A549 (cell line): ENCODE measurements at regions not wholly inside any gene's neighbourhood (a gene's known extent, or its start where the extent isn't known, plus 50 kb on each side); places are given as distances from the start of the nearest gene placed in this dataset.

Source experiments
- CEBPB ChIP-seq, 2 experiments: fragments of >200 bp in 1 of 2; sonication (Bioruptor Twin) in 1 of 2; formaldehyde crosslinking in 1 of 2; IDR thresholded peaks; 2 replicates each; pipeline ENCODE4 v1.6.1; 2012 to 2016
- CHD2 ChIP-seq: fragments of 150-350 bp; IDR thresholded peaks from 2 replicates; pipeline ENCODE4 v1.6.1; 2014; ENCODE audit warnings: low read length; ENCODE audit not compliant: partially characterized antibody
- CTCF ChIP-seq: fragments of >200 bp; sonication (Bioruptor Twin); formaldehyde crosslinking; IDR thresholded peaks from 3 replicates; pipeline ENCODE4 v1.5.1; 2016
- HDAC2 ChIP-seq: fragments of 200-600 bp; sonication (generic); IDR thresholded peaks from 2 replicates; pipeline ENCODE4 v1.6.1; 2016
- KDM1A ChIP-seq: fragments of 200-600 bp; sonication (generic); IDR thresholded peaks from 2 replicates; pipeline ENCODE4 v1.6.1; 2016; ENCODE audit warnings: low read depth, mild to moderate bottlenecking
- POLR2A ChIP-seq: IDR thresholded peaks from 2 replicates; pipeline ENCODE4 v1.6.1; 2012; ENCODE audit warnings: mild to moderate bottlenecking, low read length
- RAD21 ChIP-seq, 2 experiments: fragments of >200 bp in 1 of 2; sonication (Bioruptor Twin) in 1 of 2; formaldehyde crosslinking in 1 of 2; IDR thresholded peaks in 1 of 2; conservative IDR thresholded peaks in 1 of 2; 2 replicates in 1 of 2; 3 replicates in 1 of 2; pipeline ENCODE4 v1.6.1; 2012 to 2018; ENCODE audit warnings: inconsistent platforms in 1 of 2
- REST ChIP-seq: fragments of 200-600 bp; sonication (generic); IDR thresholded peaks from 2 replicates; pipeline ENCODE4 v1.6.1; 2016; ENCODE audit warnings: antibody characterized with exemption, mild to moderate bottlenecking, moderate library complexity
- SREBF2 ChIP-seq: fragments of 450-650 bp; IDR thresholded peaks from 2 replicates; pipeline ENCODE4 v1.6.1; 2014; ENCODE audit warnings: mild to moderate bottlenecking, moderate library complexity
- TFCP2L1 ChIP-seq: fragments of 250-450 bp; sonication (Bioruptor Pico); IDR thresholded peaks from 2 replicates; pipeline ENCODE4 v1.5.0; 2021; ENCODE audit warnings: mild to moderate bottlenecking
- USF2 ChIP-seq: fragments of 450-650 bp; IDR thresholded peaks from 2 replicates; pipeline ENCODE4 v1.6.1; 2014; ENCODE audit warnings: antibody characterized with exemption

GRCh38 chrX:51420610-51421009 is 75.8 kb downstream of the NUDT11 start:
- TF ChIP-seq CTCF (peak; percentile 57), SREBF2 (no peak), USF2 (no peak), POLR2A (no peak), CHD2 (no peak), KDM1A (no peak), RAD21 (conservative IDR thresholded peaks at IDR 0.05 in 1 of 2, IDR thresholded peaks at IDR 0.05 in 1 of 2) (peak; percentile 39 to 54; a peak in 3 of 5 replicates), TFCP2L1 (no peak), CEBPB (IDR thresholded peaks at IDR 0.05) (no peak), REST (no peak), HDAC2 (no peak)
